GM18517 (cell line): ENCODE measurements at regions not wholly inside any gene's neighbourhood (a gene's known extent, or its start where the extent isn't known, plus 50 kb on each side); places are given as distances from the start of the nearest gene placed in this dataset.
A peak's percentile ranks its signal among the peaks of the same experiment; 100 is the strongest.

Experiments used
- ATAC-seq: cut with Tn5 transposase; IDR thresholded peaks from one replicate; pipeline ENCODE4 v1.9.1; 2021; ENCODE audit warnings: mild to moderate bottlenecking, moderate library complexity; ENCODE audit not compliant: unreplicated experiment

- ATAC-seq, result no peak
Observed at GRCh38 chr3:87354398-87354797, 78.0 kb upstream of the POU1F1 start.

- no peak for ATAC-seq
Observed at GRCh38 chr3:87351937-87352336, 75.6 kb upstream of the POU1F1 start.

GRCh38 chr3:87350367-87351199, 74.2 kb upstream of the POU1F1 start:
- ATAC-seq, result peak; percentile 99

- ATAC-seq, result no peak
Observed at GRCh38 chr3:87349833-87350232, 73.4 kb upstream of the POU1F1 start.

GRCh38 chr3:87336761-87337160, 60.4 kb upstream of the POU1F1 start:
- no peak for ATAC-seq

- ATAC-seq, result no peak
Observed at GRCh38 chr3:87335931-87336330, 59.5 kb upstream of the POU1F1 start.

- ATAC-seq, result no peak
Observed at GRCh38 chr3:87333393-87333892, 57.1 kb upstream of the POU1F1 start.

- ATAC-seq, result no peak
Observed at GRCh38 chr3:87332789-87333188, 56.4 kb upstream of the POU1F1 start.

- ATAC-seq, result no peak
Observed at GRCh38 chr3:87329065-87329464, 52.7 kb upstream of the POU1F1 start.
